Kidney (tissue), 13 donors: ENCODE measurements at regions not wholly inside any gene's neighbourhood (a gene's known extent, or its start where the extent isn't known, plus 50 kb on each side); places are given as distances from the start of the nearest gene placed in this dataset.

Experiments used
- DNase-seq, 5 donors: peaks; one replicate each; pipeline ENCODE4 v3.0.0-alpha.2; 2013 to 2020
- FAIRE-seq: peaks from 2 replicates; lab custom pipeline; 2012; peaks lifted over from hg19 to GRCh38; lab: Jason Lieb, UNC
- H3K27ac ChIP-seq, 2 donors: one replicate each; pipeline ENCODE4 v1.7.0; 2013; ENCODE audit warnings: low read depth in 2 of 2, low read length in 2 of 2, inconsistent platforms in 1 of 2
- H3K27me3 ChIP-seq: one replicate; pipeline ENCODE4 v1.7.1; 2013; ENCODE audit warnings: low read length, inconsistent platforms; ENCODE audit not compliant: control insufficient read depth, insufficient read depth
- H3K36me3 ChIP-seq, 3 donors: one replicate each; pipeline versions ENCODE4 v1.7.0 to v1.7.1; 2013; ENCODE audit warnings: low read length in 3 of 3, control low read depth in 1 of 3, inconsistent platforms in 1 of 3; ENCODE audit not compliant: insufficient read depth in 3 of 3, control insufficient read depth in 2 of 3
- H3K4me1 ChIP-seq, 3 donors: one replicate each; pipeline versions ENCODE4 v1.7.0 to v1.7.1; 2013; ENCODE audit warnings: low read length in 3 of 3, inconsistent platforms in 1 of 3, low read depth in 1 of 3; ENCODE audit not compliant: control insufficient read depth in 2 of 3, insufficient read depth in 2 of 3
- H3K4me3 ChIP-seq, 3 donors: one replicate each; pipeline versions ENCODE4 v1.7.0 to v1.8.1; 2013; ENCODE audit warnings: low read length in 3 of 3, control low read depth in 1 of 3, inconsistent platforms in 1 of 3
- H3K9ac ChIP-seq, 3 donors: one replicate each; pipeline versions ENCODE4 v1.7.0 to v1.7.1; 2013; ENCODE audit warnings: low read length in 3 of 3, control low read depth in 1 of 3, inconsistent platforms in 1 of 3
- H3K9me3 ChIP-seq, 3 donors: one replicate each; pipeline versions ENCODE4 v1.7.0 to v1.7.1; 2013; ENCODE audit warnings: low read length in 3 of 3, control low read depth in 1 of 3, inconsistent platforms in 1 of 3; ENCODE audit not compliant: control insufficient read depth in 2 of 3, insufficient read depth in 1 of 3
- intact Hi-C: fragments of 100-400 bp; cut with DNase I; formaldehyde crosslinking; loops from one replicate; pipeline ENCODE4 v1.11.1; 2022
- TF ChIP-seq, protein P1 (sequence below): IDR thresholded peaks from 3 replicates; pipeline ENCODE4 v1.5.1; 2012; ENCODE audit warnings: mild to moderate bottlenecking, moderate library complexity, borderline replicate concordance; ENCODE audit not compliant: insufficient read depth; ENCODE audit errors: extremely low read depth
- donor health status: control.
- donor health status: control.
- donor health status: control.
- donor health status: control.
- donor health status: control.
- donor health status: DM: yes; HTN: yes; CAD: no.
- donor health status: Normal renal cell carcinoma (clear cell type).

DNA sequence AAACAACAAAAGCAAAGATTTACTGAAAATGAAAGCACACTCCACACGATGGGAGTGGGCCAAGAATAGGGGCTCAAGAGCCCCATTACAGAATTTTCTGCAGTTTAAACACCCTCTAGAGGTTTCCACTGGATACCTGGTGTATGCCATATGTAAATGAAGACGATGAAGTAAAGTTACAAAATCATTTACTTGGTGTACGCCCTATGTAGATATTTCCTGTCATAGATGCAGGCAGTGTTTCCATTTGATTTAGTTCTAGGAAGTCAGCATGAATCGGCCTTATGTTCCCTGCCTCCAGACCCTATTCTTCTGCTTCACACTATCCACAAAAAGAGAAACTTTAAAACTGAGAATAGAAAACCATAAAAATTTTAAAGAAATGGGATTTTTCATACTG lies 404.4 kb upstream of the GJE1 start:
- H3K27me3 ChIP-seq = no peaks in the 10 kb centered on the region
- DNase-seq (no peak), FAIRE-seq (no peak)
- H3K9me3 ChIP-seq = no peaks in the 10 kb centered on the region
- no peaks in the 10 kb centered on the region for H3K36me3 ChIP-seq
- no peak overlapping the region for H3K9ac ChIP-seq
- H3K27ac ChIP-seq = no peak overlapping the region
- TF ChIP-seq, protein P1, sequence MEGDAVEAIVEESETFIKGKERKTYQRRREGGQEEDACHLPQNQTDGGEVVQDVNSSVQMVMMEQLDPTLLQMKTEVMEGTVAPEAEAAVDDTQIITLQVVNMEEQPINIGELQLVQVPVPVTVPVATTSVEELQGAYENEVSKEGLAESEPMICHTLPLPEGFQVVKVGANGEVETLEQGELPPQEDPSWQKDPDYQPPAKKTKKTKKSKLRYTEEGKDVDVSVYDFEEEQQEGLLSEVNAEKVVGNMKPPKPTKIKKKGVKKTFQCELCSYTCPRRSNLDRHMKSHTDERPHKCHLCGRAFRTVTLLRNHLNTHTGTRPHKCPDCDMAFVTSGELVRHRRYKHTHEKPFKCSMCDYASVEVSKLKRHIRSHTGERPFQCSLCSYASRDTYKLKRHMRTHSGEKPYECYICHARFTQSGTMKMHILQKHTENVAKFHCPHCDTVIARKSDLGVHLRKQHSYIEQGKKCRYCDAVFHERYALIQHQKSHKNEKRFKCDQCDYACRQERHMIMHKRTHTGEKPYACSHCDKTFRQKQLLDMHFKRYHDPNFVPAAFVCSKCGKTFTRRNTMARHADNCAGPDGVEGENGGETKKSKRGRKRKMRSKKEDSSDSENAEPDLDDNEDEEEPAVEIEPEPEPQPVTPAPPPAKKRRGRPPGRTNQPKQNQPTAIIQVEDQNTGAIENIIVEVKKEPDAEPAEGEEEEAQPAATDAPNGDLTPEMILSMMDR = no peak
- intact Hi-C loops = no loop called here
- no peaks in the 10 kb centered on the region for H3K4me1 ChIP-seq
- no peak overlapping the region for H3K4me3 ChIP-seq

DNA sequence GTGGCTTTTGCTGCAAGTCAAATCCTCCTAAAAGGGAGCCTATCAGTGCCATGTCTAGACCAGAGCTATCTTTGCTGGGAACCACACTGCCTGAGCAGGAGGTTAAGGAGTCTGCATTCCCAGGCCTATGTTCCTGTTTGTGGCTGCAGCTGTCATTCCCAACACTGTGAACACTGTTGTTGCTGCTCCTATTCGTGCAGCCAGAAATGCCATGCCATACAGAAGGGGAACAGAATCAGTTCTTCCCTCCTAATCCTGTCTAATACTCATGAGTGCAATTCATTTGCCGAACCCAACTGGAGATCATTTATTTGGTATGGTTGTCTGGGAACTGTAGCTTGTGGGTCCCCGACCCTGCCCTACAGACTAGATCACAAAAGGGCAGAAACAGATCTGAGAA lies 406.5 kb upstream of the GJE1 start:
- TF ChIP-seq, protein P1 = no peak
- Histone ChIP-seq H3K27me3 (no peaks in the 10 kb centered on the region), H3K4me1 (no peaks in the 10 kb centered on the region), H3K4me3 (no peak overlapping the region), H3K9me3 (no peaks in the 10 kb centered on the region), H3K27ac (no peak overlapping the region), H3K9ac (no peak overlapping the region), H3K36me3 (no peaks in the 10 kb centered on the region)
- FAIRE-seq = no peak
- intact Hi-C loops = no loop called here
- no peak for DNase-seq

DNA sequence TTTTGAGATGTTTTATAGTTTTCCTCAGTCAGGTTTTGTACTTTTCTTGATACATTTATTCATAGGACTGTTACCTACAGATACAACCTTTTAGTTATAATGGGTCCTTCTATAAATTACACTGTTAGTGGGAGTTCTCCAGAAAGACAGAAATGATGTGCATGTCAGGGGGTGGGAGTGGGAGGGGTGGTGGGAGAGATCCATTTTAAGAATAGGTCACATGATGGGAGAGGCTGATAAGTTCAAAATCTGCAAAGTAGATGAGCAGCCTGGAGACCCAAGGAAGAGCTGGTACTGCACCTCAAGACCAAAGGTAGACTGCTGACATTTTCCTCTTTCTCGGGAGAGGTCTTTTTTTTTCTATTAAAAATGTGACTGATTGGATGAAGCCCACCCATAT lies 408.0 kb upstream of the GJE1 start:
- no peaks in the 10 kb centered on the region for H3K4me1 ChIP-seq
- no peak for DNase-seq
- no peak overlapping the region for H3K9ac ChIP-seq
- no peaks in the 10 kb centered on the region for H3K36me3 ChIP-seq
- no peaks in the 10 kb centered on the region for H3K9me3 ChIP-seq
- no peak for FAIRE-seq
- no peak overlapping the region for H3K4me3 ChIP-seq
- TF ChIP-seq, protein P1 = no peak
- H3K27me3 ChIP-seq = no peaks in the 10 kb centered on the region
- no peak overlapping the region for H3K27ac ChIP-seq
- intact Hi-C loops = no loop called here

DNA sequence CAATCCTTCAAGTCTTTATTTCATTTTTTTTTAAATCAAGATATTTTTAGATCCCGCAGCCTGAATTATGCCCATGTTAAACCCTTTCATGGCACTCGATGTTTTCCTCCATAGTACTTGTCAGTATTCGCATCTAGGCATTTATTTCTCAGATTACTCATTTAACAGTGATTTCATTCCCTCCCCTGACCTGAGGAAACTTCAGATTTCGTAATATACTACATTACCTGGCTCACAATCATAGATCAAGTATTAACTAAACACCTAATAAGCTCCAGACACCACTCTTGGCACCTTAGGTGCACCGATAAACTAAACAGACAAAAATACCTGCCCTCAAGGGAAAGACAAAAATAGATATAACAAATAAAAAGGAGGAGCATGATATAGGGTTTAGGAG lies 413.2 kb upstream of the GJE1 start:
- no peak for FAIRE-seq
- Histone ChIP-seq H3K9ac (no peak overlapping the region), H3K27ac (no peak overlapping the region), H3K4me3 (no peak overlapping the region), H3K9me3 (no peaks in the 10 kb centered on the region), H3K4me1 (no peaks in the 10 kb centered on the region), H3K27me3 (no peaks in the 10 kb centered on the region), H3K36me3 (no peaks in the 10 kb centered on the region)
- intact Hi-C loops = no loop called here
- no peak for DNase-seq
- TF ChIP-seq, protein P1 = no peak
